ENCODE measurements at regions not wholly inside any gene's neighbourhood (a gene's known extent, or its start where the extent isn't known, plus 50 kb on each side); places are given as distances from the start of the nearest gene placed in this dataset.

- Histone ChIP-seq H3K36me3 (ENCODE audit: control insufficient read depth in 2 of 2, insufficient read depth in 2 of 2, low read length in 1 of 2) (no peaks in the 10 kb centered on the region), H3K27ac (ENCODE audit: control insufficient read depth, insufficient read depth) (no peak overlapping the region), H3K79me2 (ENCODE audit: control insufficient read depth, insufficient read depth, low read length) (no peaks in the 10 kb centered on the region), H3K9ac (ENCODE audit: control insufficient read depth, insufficient read depth, low read length) (no peak overlapping the region), H3K27me3 (replicated peaks in 1 of 2; ENCODE audit: control insufficient read depth in 2 of 2, insufficient read depth in 2 of 2, low read length in 1 of 2) (no peaks in the 10 kb centered on the region), H4K20me1 (ENCODE audit: control insufficient read depth, insufficient read depth) (no peaks in the 10 kb centered on the region), H2AFZ (ENCODE audit: control insufficient read depth, low read depth, low read length) (no peak overlapping the region), H3K4me1 (ENCODE audit: control insufficient read depth, insufficient read depth, low read length) (no peaks in the 10 kb centered on the region), H3K4me2 (ENCODE audit: control insufficient read depth, insufficient read depth) (no peak overlapping the region), H3K4me3 (no peak overlapping the region), H3K9me3 (replicated peaks; ENCODE audit: control insufficient read depth, insufficient read depth, low read length) (peaks cover 2% of the 10 kb centered on the region; the same call in 1 of the 3 replicates)
- ChIA-PET POLR2A (no interaction called here), RAD21 (ENCODE audit: unreplicated experiment) (no interaction called here), CTCF (no interaction called here), SMC1A (ENCODE audit: uncharacterized antibody, unreplicated experiment) (no interaction called here)
- intact Hi-C loops (cut with micrococcal nuclease; ENCODE audit: unreplicated experiment) (no loop called here), in situ Hi-C loops (cut with MboI) (loop anchor here (25.0 kb wide), 1 partner anchor 107 kb away; no protein-coding TSS in a partner anchor)
- WGBS (ENCODE audit: insufficient coverage, insufficient replicate concordance, low lambda C conversion rate, missing lambda C conversion rate), result 35% methylated on average over 29 of the region's 29 CpGs
- FAIRE-seq (no peak), ATAC-seq (no peak), DNase-seq (ENCODE audit: low read depth, low spot score) (no peak)
- TF ChIP-seq PML (IDR thresholded peaks at IDR 0.05; ENCODE audit: low read length) (no peak), PAX5 (IDR thresholded peaks at IDR 0.05; ENCODE audit: borderline replicate concordance, low read depth, low read length) (no peak), NFXL1 (IDR thresholded peaks at IDR 0.05; ENCODE audit: borderline replicate concordance) (no peak), TBL1XR1 (IDR thresholded peaks at IDR 0.05; ENCODE audit: low read depth, low read length) (no peak)
- BruUV-seq (replicated peaks), result no TSS peak
These were observed 372.1 kb downstream of the ALG10 start for GRCh38 chr12:34394211-34395055.

- RAD21 ChIA-PET (ENCODE audit: unreplicated experiment), result no interaction called here
- intact Hi-C loops (cut with micrococcal nuclease; ENCODE audit: unreplicated experiment), result no loop called here
- H2AFZ ChIP-seq (ENCODE audit: control insufficient read depth, low read depth, low read length), result no peak overlapping the region
- SMC1A ChIA-PET (ENCODE audit: uncharacterized antibody, unreplicated experiment), result no interaction called here
- in situ Hi-C loops (cut with MboI), result loop anchor here (25.0 kb wide), 1 partner anchor 108 kb away; no protein-coding TSS in a partner anchor
- H4K20me1 ChIP-seq (ENCODE audit: control insufficient read depth, insufficient read depth), result no peaks in the 10 kb centered on the region
- CTCF ChIA-PET, result no interaction called here
- H3K27ac ChIP-seq (ENCODE audit: control insufficient read depth, insufficient read depth), result no peak overlapping the region
- H3K9me3 ChIP-seq (replicated peaks; ENCODE audit: control insufficient read depth, insufficient read depth, low read length), result peaks cover 2% of the 10 kb centered on the region; the same call in 1 of the 3 replicates
- no peaks in the 10 kb centered on the region for H3K27me3 ChIP-seq (replicated peaks in 1 of 2; ENCODE audit: control insufficient read depth in 2 of 2, insufficient read depth in 2 of 2, low read length in 1 of 2)
- H3K4me2 ChIP-seq (ENCODE audit: control insufficient read depth, insufficient read depth), result no peak overlapping the region
- H3K36me3 ChIP-seq (ENCODE audit: control insufficient read depth in 2 of 2, insufficient read depth in 2 of 2, low read length in 1 of 2), result no peaks in the 10 kb centered on the region
- H3K9ac ChIP-seq (ENCODE audit: control insufficient read depth, insufficient read depth, low read length), result no peak overlapping the region
- POLR2A ChIA-PET, result no interaction called here
- ATAC-seq (no peak), FAIRE-seq (no peak), DNase-seq (ENCODE audit: low read depth, low spot score) (no peak)
- no TSS peak for BruUV-seq (replicated peaks)
- H3K4me1 ChIP-seq (ENCODE audit: control insufficient read depth, insufficient read depth, low read length), result no peaks in the 10 kb centered on the region
- no peak overlapping the region for H3K4me3 ChIP-seq
- 27% methylated on average over 24 of the region's 28 CpGs for WGBS (ENCODE audit: insufficient coverage, insufficient replicate concordance, low lambda C conversion rate, missing lambda C conversion rate)
- H3K79me2 ChIP-seq (ENCODE audit: control insufficient read depth, insufficient read depth, low read length), result no peaks in the 10 kb centered on the region
- no peak for TF ChIP-seq HCFC1 (IDR thresholded peaks at IDR 0.05; ENCODE audit: low read length)
- TF ChIP-seq ATF2 (IDR thresholded peaks at IDR 0.05; ENCODE audit: low read length), result no peak
- no peak for TF ChIP-seq CHD1 (IDR thresholded peaks at IDR 0.05; ENCODE audit: low read depth, low read length)
- no peak for TF ChIP-seq RELA (IDR thresholded peaks at IDR 0.05; ENCODE audit: borderline replicate concordance, partially characterized antibody)
- no peak for TF ChIP-seq E2F8 (IDR thresholded peaks at IDR 0.05; ENCODE audit: low read depth, partially characterized antibody)
These were observed 373.0 kb downstream of the ALG10 start for GRCh38 chr12:34395056-34396005.
